ENCODE measurements at regions not wholly inside any gene's neighbourhood (a gene's known extent, or its start where the extent isn't known, plus 50 kb on each side); places are given as distances from the start of the nearest gene placed in this dataset.
"Not testable (repeated sequence)": the region's sequence is repeated elsewhere in the genome, so short reads cannot be mapped to it uniquely, and the experiment has no call there.

DNA sequence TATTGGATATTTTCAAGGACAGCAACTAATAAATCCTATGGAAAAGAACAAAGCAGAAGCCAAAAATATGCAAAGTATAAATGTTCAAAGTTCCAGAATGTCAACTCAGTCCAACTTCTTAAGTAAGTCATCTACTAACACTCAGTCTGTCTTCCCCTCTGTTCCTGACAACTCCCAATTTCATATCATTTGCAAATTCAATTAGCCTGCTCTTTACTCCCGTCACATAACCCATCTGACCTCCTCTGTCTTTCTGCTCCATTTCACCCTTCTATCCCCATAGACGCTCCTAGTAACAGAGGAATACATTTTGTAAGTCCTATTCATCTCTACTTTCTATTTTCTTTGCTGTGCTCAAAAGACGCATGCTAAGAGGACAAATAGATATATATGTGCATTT lies 659.8 kb upstream of the MEF2C start:
- peak; percentile 78 for FAIRE-seq
- TF ChIP-seq POLR2AphosphoS5 (IDR thresholded peaks at IDR 0.05; ENCODE audit: low read depth, low read length), result no peak
- TF ChIP-seq TAF1 (IDR thresholded peaks at IDR 0.05; ENCODE audit: borderline replicate concordance, low read depth, low read length), result no peak
- TF ChIP-seq POLR2A (IDR thresholded peaks at IDR 0.05; ENCODE audit: low read depth, low read length), result no peak
- DNase-seq (ENCODE audit: insufficient read length), result no peak

DNA sequence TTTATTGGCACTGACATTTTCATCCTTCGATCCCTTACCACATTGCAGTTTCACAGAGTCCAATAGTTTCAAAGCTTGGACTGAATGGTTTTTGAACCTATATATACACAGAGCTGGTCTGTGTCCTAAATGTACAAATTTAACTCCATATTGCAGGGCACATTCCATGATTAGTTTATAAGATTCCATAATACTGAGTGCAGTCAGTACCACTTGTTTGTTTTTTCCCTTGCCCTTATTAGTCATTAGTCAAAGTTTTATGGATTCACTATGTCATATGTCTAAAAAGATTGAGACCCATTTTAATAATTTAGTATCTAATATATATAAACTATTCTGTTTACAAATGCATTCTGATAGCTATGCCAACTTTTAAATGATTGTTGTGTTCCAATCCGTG lies 654.8 kb upstream of the MEF2C start:
- DNase-seq (ENCODE audit: insufficient read length) (no peak), FAIRE-seq (no peak)

DNA sequence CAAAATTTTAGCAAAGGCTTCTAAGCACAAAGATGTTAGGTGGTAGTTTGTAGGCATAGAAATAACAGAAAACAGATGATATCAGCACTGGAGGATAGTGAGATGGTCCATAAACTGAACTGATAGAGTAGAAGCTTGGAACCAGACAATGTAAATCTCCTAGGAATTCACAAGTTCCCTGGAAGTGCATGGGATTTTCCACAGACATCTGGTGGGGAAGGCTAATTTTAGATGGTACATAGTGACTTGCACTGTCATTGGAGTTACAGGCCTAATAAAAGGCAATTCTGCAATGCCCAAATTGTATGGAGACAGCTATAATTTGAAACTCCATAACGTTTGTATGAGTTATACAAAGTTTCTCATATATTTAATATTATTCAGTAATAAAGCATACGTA lies 653.0 kb upstream of the MEF2C start:
- DNase-seq (ENCODE audit: insufficient read length), result no peak
- FAIRE-seq, result no peak
- TF ChIP-seq POLR2A (IDR thresholded peaks at IDR 0.05; ENCODE audit: low read depth, low read length), result no peak
- TF ChIP-seq TAF1 (IDR thresholded peaks at IDR 0.05; ENCODE audit: borderline replicate concordance, low read depth, low read length), result no peak
- TF ChIP-seq POLR2AphosphoS5 (IDR thresholded peaks at IDR 0.05; ENCODE audit: low read depth, low read length), result no peak

More for the DNA sequence above, 654.8 kb upstream of the MEF2C start:
- TF ChIP-seq POLR2A (IDR thresholded peaks at IDR 0.05; ENCODE audit: low read depth, low read length) (no peak), POLR2AphosphoS5 (IDR thresholded peaks at IDR 0.05; ENCODE audit: low read depth, low read length) (no peak), TAF1 (IDR thresholded peaks at IDR 0.05; ENCODE audit: borderline replicate concordance, low read depth, low read length) (no peak)

DNA sequence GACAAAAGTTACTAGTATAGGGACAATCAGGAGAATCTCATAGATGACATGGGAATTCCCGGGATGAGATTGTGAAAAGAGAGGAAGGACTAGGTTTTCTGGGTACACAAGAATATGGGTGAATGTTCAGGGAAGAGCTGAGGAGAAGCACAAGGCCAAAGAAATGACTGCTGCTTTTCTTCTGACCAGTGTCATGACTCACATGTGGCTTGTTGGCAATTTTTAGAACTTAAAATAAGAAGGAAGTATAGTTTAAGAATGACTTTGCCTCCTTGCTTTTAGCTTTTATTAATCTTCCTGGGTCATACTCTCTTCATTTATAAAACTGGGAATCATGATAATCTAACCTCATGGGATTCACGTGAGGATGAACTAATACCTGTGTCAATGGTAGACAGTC lies 652.4 kb upstream of the MEF2C start:
- TF ChIP-seq POLR2A (IDR thresholded peaks at IDR 0.05; ENCODE audit: low read depth, low read length) (no peak), POLR2AphosphoS5 (IDR thresholded peaks at IDR 0.05; ENCODE audit: low read depth, low read length) (no peak), TAF1 (IDR thresholded peaks at IDR 0.05; ENCODE audit: borderline replicate concordance, low read depth, low read length) (no peak)
- FAIRE-seq, result no peak
- DNase-seq (ENCODE audit: insufficient read length), result no peak

DNA sequence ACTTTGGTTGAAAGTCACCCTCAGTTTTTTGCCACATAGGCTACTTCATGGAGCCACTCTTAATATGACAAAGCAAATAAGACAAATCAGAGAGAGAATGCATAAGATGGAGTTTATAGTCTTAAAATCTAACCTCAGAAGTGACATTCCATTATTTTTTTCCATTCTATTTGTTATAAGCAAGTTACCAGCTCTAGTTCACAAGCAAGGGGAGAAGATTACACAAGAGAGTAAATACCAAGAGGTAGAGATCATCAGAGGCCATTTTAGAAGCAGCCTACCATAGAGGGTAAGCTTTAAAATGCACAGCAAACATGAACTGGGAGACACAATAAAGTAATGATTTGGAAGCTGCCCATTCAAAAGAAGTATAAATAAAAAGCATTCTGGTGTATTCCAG lies 651.3 kb upstream of the MEF2C start:
- FAIRE-seq, result no peak
- DNase-seq (ENCODE audit: insufficient read length), result no peak
- no peak for TF ChIP-seq POLR2AphosphoS5 (IDR thresholded peaks at IDR 0.05; ENCODE audit: low read depth, low read length)
- no peak for TF ChIP-seq POLR2A (IDR thresholded peaks at IDR 0.05; ENCODE audit: low read depth, low read length)
- no peak for TF ChIP-seq TAF1 (IDR thresholded peaks at IDR 0.05; ENCODE audit: borderline replicate concordance, low read depth, low read length)

DNA sequence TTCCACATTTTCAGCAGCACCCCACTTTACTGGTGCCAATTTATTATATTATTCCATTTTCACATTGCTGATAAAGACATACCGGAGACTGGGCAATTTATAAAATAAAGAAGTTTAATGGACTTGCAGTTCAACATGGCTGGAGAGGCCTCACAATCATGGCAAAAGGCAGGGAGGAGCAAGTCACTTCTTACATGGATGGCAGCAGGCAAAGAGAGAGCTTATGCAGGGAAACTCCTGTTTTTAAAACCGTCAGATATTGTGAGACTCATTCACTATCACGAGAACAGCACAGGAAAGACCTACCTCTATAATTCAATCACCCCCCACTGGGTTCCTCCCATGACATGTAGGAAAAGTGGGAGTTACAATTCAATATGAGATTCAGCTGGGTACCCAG lies 641.8 kb upstream of the MEF2C start:
- DNase-seq (ENCODE audit: insufficient read length), result no peak
- TF ChIP-seq POLR2A (IDR thresholded peaks at IDR 0.05; ENCODE audit: low read depth, low read length) (no peak), TAF1 (IDR thresholded peaks at IDR 0.05; ENCODE audit: borderline replicate concordance, low read depth, low read length) (no peak), POLR2AphosphoS5 (IDR thresholded peaks at IDR 0.05; ENCODE audit: low read depth, low read length) (no peak)
- FAIRE-seq, result no peak

DNA sequence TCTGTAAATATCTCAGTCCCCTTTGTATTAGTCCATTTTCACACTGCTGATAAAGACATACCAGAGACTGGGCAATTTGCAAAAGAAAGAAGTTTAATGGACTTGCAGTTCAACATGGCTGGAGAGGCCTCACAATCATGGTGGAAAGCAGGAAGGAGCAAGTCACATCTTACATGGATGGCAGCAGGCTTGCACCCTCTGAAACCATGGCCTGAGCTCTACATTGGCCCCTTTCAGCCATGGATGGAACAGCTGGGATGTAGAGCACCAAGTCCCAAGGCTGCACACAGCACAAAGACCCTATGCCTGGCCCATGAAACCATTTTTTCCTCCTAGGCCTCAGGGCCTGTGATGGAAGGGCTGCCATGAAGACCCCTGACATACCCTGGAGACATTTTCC lies 640.9 kb upstream of the MEF2C start:
- DNase-seq (ENCODE audit: insufficient read length); FAIRE-seq: not testable (repeated sequence)

DNA sequence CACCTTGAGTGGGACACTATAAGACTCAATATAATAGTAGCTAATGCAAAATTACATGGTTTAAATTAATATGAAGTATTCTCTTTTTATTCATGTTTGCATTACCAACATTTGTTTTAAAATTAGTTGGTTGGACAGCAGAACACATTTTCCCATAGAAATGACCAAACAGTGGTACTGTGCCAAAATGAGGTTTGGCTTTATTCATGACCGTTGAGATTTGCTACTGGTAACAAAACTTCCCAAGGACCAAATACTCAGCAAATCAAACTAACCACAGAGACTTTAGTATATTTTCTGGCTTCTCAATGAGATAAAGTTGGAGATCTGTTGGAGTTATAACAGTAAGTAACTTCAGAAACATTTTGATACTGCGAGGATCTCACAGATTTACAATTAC lies 637.8 kb upstream of the MEF2C start:
- no peak for FAIRE-seq
- DNase-seq (ENCODE audit: insufficient read length), result no peak
- no peak for TF ChIP-seq POLR2AphosphoS5 (IDR thresholded peaks at IDR 0.05; ENCODE audit: low read depth, low read length)
- no peak for TF ChIP-seq POLR2A (IDR thresholded peaks at IDR 0.05; ENCODE audit: low read depth, low read length)
- TF ChIP-seq TAF1 (IDR thresholded peaks at IDR 0.05; ENCODE audit: borderline replicate concordance, low read depth, low read length), result no peak

DNA sequence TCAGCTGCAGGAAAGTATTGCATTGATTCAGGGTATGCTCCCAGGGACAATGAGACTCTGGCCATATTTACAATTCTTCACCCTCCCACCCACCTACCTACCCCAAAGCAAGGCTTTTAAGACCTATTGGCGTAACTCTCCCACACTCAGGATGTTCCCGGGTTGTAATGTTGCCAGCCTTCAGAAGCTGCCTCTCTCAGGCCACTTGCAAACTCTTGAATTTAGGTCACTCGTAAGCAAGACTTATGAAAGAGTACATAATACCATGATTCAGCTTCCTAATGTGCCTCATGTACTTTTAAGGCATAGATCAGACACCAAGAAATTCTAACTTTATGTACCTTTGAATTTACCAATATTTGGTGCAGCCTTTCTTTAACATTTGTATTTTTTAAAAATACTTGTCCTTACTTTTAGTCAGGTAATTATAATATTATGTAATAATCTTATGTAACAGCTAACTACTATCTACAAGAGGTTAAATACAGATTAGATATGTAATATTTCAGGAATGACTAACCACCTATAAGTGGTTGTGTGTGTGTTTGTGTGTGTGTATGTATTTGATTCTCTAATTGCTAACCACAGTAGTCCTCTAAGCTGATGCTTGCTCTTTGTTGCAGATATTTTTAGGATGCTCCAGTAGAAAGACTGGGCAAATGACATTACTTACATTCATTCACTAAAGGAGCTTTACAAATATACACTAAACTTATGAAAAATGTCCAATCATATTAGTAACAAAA lies 630.5 kb upstream of the MEF2C start:
- FAIRE-seq (no peak), DNase-seq (ENCODE audit: insufficient read length) (no peak)
- TF ChIP-seq TAF1 (IDR thresholded peaks at IDR 0.05; ENCODE audit: borderline replicate concordance, low read depth, low read length), result no peak
- TF ChIP-seq POLR2A (IDR thresholded peaks at IDR 0.05; ENCODE audit: low read depth, low read length), result no peak
- no peak for TF ChIP-seq POLR2AphosphoS5 (IDR thresholded peaks at IDR 0.05; ENCODE audit: low read depth, low read length)

DNA sequence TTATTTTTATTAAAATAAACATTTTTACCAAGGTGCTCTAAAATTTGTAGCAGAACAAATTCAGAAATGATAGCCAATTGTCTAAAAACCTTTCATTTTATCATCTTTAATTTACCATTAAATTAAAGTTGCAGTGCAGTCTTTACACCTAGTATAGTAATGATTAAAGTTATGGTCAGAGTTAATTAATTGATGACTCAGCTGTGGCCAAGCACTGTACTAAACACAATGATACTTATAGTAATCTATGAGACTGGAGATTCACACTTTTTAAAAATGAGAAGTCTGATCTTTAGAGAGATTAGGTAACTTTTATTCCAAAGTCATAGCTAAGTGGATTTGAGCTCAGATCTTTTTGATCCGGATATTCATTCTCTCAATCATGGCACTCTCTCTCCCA lies 621.1 kb upstream of the MEF2C start:
- FAIRE-seq (no peak), DNase-seq (ENCODE audit: insufficient read length) (no peak)
- TF ChIP-seq POLR2A (IDR thresholded peaks at IDR 0.05; ENCODE audit: low read depth, low read length) (no peak), POLR2AphosphoS5 (IDR thresholded peaks at IDR 0.05; ENCODE audit: low read depth, low read length) (no peak), TAF1 (IDR thresholded peaks at IDR 0.05; ENCODE audit: borderline replicate concordance, low read depth, low read length) (no peak)

DNA sequence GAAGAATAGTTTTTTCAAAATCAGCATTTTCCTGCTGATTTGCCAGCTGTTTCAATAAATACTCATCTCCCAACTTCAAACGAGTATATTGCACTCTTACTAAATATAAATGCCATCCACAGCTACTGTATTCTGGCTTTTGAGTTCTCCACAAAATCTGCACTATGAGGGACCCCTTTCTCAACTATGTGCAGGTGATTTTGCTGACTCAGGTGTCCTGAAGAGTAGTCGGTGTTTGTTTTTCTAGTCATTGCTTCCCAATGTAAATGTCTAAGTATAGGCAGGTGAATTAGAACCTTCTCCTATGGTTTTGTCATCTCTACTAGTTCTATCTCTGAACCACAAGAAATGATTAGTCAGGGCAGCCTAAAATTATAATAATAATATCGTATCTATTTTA lies 616.8 kb upstream of the MEF2C start:
- no peak for DNase-seq (ENCODE audit: insufficient read length)
- no peak for FAIRE-seq
- TF ChIP-seq POLR2A (IDR thresholded peaks at IDR 0.05; ENCODE audit: low read depth, low read length) (no peak), TAF1 (IDR thresholded peaks at IDR 0.05; ENCODE audit: borderline replicate concordance, low read depth, low read length) (no peak), POLR2AphosphoS5 (IDR thresholded peaks at IDR 0.05; ENCODE audit: low read depth, low read length) (no peak)

DNA sequence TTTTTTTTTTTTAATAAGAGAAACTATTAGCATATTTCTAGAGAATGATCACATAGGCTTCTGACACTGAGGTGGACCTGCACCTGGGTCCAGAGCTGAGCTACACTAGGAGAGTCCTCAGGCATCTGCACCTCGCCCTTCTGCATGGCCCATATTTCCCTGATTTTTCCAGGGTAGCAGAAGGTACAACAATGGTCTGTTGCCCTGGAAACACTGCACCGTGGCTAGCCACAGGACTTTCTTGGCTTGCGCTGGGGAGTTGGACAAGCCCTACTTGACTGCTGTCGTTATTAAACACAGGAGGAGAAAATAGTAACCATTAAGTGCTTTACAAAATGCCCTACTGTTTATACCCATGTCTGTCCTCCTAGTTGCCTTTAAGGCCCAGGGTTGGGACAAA lies 615.7 kb upstream of the MEF2C start:
- DNase-seq (ENCODE audit: insufficient read length), result no peak
- TF ChIP-seq TAF1 (IDR thresholded peaks at IDR 0.05; ENCODE audit: borderline replicate concordance, low read depth, low read length), result no peak
- no peak for TF ChIP-seq POLR2A (IDR thresholded peaks at IDR 0.05; ENCODE audit: low read depth, low read length)
- TF ChIP-seq POLR2AphosphoS5 (IDR thresholded peaks at IDR 0.05; ENCODE audit: low read depth, low read length), result no peak
- FAIRE-seq, result no peak

DNA sequence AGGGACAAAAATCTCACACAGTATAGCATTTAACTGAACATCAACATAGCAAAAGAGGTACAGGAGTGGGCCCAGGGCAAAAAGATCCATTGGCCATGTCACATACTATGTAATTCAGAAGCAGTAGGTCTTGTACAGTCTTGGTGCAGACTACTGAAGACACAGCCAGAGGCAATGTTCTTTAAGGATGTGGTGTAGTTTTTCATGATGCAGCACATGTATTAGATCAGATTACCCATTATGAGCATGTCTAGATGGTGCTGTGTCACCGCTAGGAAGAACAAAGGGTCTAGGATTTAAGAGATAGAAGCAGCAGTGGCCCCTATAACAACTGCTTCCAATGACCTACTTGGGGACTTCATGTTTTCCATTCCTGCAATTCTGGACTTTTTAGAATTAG lies 610.4 kb upstream of the MEF2C start:
- FAIRE-seq (no peak), DNase-seq (ENCODE audit: insufficient read length) (no peak)
- no peak for TF ChIP-seq POLR2A (IDR thresholded peaks at IDR 0.05; ENCODE audit: low read depth, low read length)
- TF ChIP-seq POLR2AphosphoS5 (IDR thresholded peaks at IDR 0.05; ENCODE audit: low read depth, low read length), result no peak
- no peak for TF ChIP-seq TAF1 (IDR thresholded peaks at IDR 0.05; ENCODE audit: borderline replicate concordance, low read depth, low read length)

Data from GM12892 (cell line).